HEK293 (cell line): ENCODE measurements at regions not wholly inside any gene's neighbourhood (a gene's known extent, or its start where the extent isn't known, plus 50 kb on each side); places are given as distances from the start of the nearest gene placed in this dataset.

Experiments
- CTCF ChIP-seq: fragments of 450-650 bp; formaldehyde crosslinking; IDR thresholded peaks from 2 replicates; pipeline ENCODE4 v1.5.1; 2016; ENCODE audit warnings: missing biosample characterization, missing genetic modification characterization
- HOXC10 ChIP-seq: sonication (generic); formaldehyde crosslinking; IDR thresholded peaks from 2 replicates; pipeline ENCODE4 v1.8.1; 2023; ENCODE audit warnings: mild to moderate bottlenecking, missing genetic modification reagents
- KLF16 ChIP-seq: fragments of 450-650 bp; formaldehyde crosslinking; IDR thresholded peaks from 2 replicates; pipeline ENCODE4 v1.5.1; 2017; ENCODE audit warnings: missing biosample characterization, missing genetic modification characterization
- PBX3 ChIP-seq: sonication (generic); formaldehyde crosslinking; IDR thresholded peaks from 2 replicates; pipeline ENCODE4 v1.8.1; 2022; ENCODE audit warnings: mild to moderate bottlenecking, moderate library complexity, missing genetic modification reagents
- ZBTB8A ChIP-seq: fragments of 450-650 bp; formaldehyde crosslinking; IDR thresholded peaks from 2 replicates; pipeline ENCODE4 v1.5.1; 2016; ENCODE audit warnings: missing biosample characterization, missing genetic modification characterization
- ZFP3 ChIP-seq: fragments of 450-650 bp; formaldehyde crosslinking; IDR thresholded peaks from 2 replicates; pipeline ENCODE4 v1.5.1; 2016; ENCODE audit warnings: low read depth, missing biosample characterization, missing genetic modification characterization
- ZNF274 ChIP-seq, 2 experiments: fragments of 200-500 bp in 1 of 2; fragments of 450-650 bp in 1 of 2; sonication (Bioruptor generic) in 1 of 2; formaldehyde crosslinking in 1 of 2; IDR thresholded peaks; 2 replicates each; pipeline versions ENCODE4 v1.5.1 to v1.6.1; 2014 to 2016; ENCODE audit warnings: borderline replicate concordance in 1 of 2, inconsistent platforms in 1 of 2, low read length in 1 of 2, missing biosample characterization in 1 of 2, missing genetic modification characterization in 1 of 2
- ZNF341 ChIP-seq: fragments of 450-650 bp; formaldehyde crosslinking; IDR thresholded peaks from 2 replicates; pipeline ENCODE4; 2016; ENCODE audit warnings: low read depth, missing biosample characterization, missing genetic modification characterization
- ZNF350 ChIP-seq: fragments of 450-650 bp; formaldehyde crosslinking; IDR thresholded peaks from 2 replicates; pipeline ENCODE4 v1.5.0; 2017; ENCODE audit warnings: missing biosample characterization, mild to moderate bottlenecking, missing genetic modification characterization
- ZNF416 ChIP-seq: fragments of 450-650 bp; formaldehyde crosslinking; IDR thresholded peaks from 2 replicates; pipeline ENCODE4 v1.5.1; 2016; ENCODE audit warnings: missing biosample characterization, missing genetic modification characterization
- ZNF549 ChIP-seq: fragments of 450-650 bp; IDR thresholded peaks from 2 replicates; pipeline ENCODE4 v1.5.1; 2018; ENCODE audit warnings: missing biosample characterization, missing genetic modification characterization, mild to moderate bottlenecking, inconsistent platforms, moderate library complexity
- ZNF658 ChIP-seq: fragments of 450-650 bp; formaldehyde crosslinking; IDR thresholded peaks from 2 replicates; pipeline ENCODE4; 2016; ENCODE audit warnings: missing biosample characterization, missing genetic modification characterization
- ZNF704 ChIP-seq: fragments of 450-650 bp; formaldehyde crosslinking; IDR thresholded peaks from 2 replicates; pipeline ENCODE4 v1.5.1; 2016; ENCODE audit warnings: missing biosample characterization, missing genetic modification characterization
- ZNF785 ChIP-seq: fragments of 450-650 bp; formaldehyde crosslinking; IDR thresholded peaks from 2 replicates; pipeline ENCODE4 v1.5.1; 2016; ENCODE audit warnings: missing biosample characterization, missing genetic modification characterization

- TF ChIP-seq ZNF274 (IDR thresholded peaks at IDR 0.05; ENCODE audit: low read length), result no peak
- no peak for TF ChIP-seq ZNF274 (tag by site-specific recombination; IDR thresholded peaks at IDR 0.05; ENCODE audit: borderline replicate concordance)
- no peak for TF ChIP-seq CTCF (tag by site-specific recombination)
- TF ChIP-seq ZNF704 (tag by site-specific recombination), result no peak
- no peak for TF ChIP-seq ZFP3 (tag by site-specific recombination)
- TF ChIP-seq ZNF658, result no peak
- no peak for TF ChIP-seq ZNF785
- TF ChIP-seq ZBTB8A, result no peak
- TF ChIP-seq KLF16 (tag by site-specific recombination), result no peak
- TF ChIP-seq ZNF416 (tag by site-specific recombination), result no peak
- no peak for TF ChIP-seq PBX3 (CRISPR knock-in tag)
- no peak for TF ChIP-seq ZNF350 (tag by site-specific recombination)
- TF ChIP-seq ZNF549, result no peak
- TF ChIP-seq HOXC10, result no peak
- no peak for TF ChIP-seq ZNF341 (tag by site-specific recombination)
Observed at GRCh38 chr14:58807191-58807590, 169.4 kb downstream of the DACT1 start.
